HG03439 (cell line): ENCODE measurements at regions not wholly inside any gene's neighbourhood (a gene's known extent, or its start where the extent isn't known, plus 50 kb on each side); places are given as distances from the start of the nearest gene placed in this dataset.

Source experiments
- ATAC-seq: cut with Tn5 transposase; IDR thresholded peaks from one replicate; pipeline ENCODE4 v1.9.1; 2021; ENCODE audit warnings: mild to moderate bottlenecking, moderate library complexity; ENCODE audit not compliant: unreplicated experiment

GRCh38 chr11:90407350-90407749, 184.5 kb upstream of the CHORDC1 start:
- ATAC-seq, result no peak

- no peak for ATAC-seq
Measured at GRCh38 chr11:90392692-90393091, 169.8 kb upstream of the CHORDC1 start.

DNA sequence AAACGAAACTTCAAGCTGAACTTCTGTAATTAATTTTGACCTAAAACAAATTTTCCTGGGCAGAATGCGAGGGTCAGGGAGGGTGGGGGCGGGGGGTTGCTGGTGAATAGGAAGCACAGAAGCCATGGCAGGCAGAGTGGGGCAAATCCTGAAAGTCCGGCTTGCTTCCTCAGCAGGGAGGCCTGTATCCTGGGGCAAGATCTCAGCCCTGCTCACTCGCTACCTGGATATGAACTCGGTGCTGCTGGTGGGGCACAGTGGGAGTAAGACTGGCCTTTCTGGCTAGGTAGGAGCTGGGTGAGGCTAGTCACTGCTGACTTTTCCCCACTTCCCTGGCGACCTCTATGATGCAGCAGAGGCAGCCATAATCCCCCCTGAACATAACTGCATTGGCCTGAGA, 168.9 kb upstream of the CHORDC1 start:
- ATAC-seq, result no peak

DNA sequence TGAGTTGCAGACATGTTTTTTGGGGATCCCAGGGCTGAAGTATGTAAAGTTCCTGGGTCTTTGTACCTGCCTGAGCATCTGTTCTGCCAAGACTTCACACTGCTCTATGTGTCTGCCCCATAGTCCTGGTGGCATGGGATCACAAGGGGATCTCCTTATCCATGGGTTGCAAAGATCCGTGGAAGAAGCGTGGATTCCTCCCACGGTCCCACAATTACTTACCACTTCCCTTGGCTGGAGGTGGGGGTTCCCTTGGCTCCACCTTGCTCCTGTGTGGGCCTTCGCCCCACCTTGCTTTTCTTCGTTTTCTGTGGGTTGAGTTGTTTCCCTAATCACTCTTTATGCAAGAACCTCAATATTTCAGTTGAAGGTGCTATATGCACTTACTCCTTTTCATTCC, 157.4 kb upstream of the CHORDC1 start:
- no peak for ATAC-seq

DNA sequence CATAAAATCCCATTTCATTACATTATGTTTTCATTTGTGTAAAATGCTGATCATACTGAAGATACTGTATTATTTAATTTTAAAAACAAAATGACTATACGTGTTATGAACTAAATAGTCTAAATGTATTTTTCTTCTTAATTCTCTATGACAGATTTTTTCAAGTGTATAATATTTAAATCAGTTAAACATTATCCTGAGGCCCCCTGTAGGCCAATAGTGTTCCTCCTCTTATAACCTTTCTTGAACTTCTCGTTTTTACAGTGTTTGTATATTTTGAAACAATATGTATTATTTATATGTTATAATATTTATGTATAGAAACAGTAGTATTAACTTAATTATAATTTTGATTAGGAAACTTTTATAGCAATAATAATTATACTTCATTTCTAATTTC, 151.1 kb upstream of the CHORDC1 start:
- ATAC-seq, result no peak

- ATAC-seq, result no peak
Measured at GRCh38 chr11:90364527-90364926, 141.7 kb upstream of the CHORDC1 start.

DNA sequence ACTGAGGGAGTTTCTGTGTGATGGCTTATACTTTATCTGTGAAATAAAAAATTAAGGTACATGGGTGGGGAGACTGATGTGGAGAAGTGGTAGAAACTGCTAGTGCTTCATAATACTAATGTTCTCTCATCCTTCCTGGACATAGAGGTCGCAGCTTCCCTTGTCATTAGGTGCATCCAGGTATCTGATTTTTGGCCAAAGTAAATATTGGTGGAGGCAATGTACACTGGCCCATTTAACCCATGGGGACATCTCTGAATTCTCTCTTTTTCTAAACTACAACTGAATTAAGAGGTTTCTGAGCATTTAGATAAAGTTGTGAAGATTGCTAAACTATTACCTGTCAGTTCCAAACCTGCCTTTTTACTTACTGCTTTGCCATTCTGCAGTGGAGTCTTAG, 140.9 kb upstream of the CHORDC1 start:
- ATAC-seq, result no peak

- no peak for ATAC-seq
Measured at GRCh38 chr11:90355200-90355599, 132.4 kb upstream of the CHORDC1 start.

DNA sequence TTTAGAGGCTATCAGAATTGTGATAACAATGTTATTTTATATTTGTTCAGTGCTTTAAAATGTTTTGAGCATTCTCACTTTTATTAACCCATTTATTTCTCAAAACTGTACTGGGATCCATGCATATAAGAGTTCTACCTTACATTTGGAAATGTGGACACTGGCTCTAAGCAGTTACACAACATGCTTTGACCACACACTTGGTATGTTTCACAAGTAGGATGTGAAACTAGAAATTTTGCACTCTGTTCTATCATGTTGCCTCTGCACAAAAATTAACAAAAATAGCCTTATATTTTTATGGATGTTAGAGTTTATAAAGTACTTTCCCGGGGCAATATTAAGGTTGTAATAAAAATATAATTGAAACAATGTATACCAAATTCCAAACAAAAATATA, 126.9 kb upstream of the CHORDC1 start:
- no peak for ATAC-seq

DNA sequence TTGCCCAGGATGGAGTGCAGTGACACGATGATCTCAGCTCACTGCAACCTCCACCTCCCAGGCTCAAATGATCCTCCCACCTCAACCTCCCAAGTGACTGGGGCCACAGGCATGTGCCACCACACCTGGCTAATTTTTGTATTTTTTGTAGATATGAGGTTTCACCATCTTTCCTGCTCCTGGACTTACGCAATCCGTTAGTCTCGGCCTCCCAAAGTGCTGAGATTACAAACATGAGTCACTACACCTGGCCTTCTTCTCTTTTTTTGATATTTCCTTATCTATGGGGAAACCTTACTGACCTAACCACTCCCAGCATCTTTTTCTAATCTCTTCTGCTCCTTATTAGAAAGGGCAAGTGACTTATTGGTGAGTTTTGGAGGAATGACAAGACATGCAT, 121.7 kb upstream of the CHORDC1 start:
- no peak for ATAC-seq

DNA sequence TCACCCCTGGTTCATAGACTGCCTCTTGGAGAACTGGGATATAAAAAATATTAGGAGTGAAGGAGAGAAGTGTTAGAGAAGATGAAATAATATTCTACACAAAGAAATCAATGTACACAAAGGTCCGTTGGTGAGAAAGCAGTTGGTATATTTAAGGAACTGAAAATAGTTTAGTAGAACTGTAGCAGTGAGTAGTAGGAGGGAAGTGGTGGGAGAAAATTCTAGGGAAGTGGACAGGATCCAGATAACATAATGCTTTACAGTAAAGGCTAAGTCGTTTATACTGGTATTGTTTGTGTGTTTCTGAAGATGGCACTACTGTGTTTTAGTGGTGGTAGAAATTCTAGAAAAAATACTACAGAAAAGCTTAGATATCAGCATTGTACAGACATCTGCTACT, 120.8 kb upstream of the CHORDC1 start:
- no peak for ATAC-seq

GRCh38 chr11:90341986-90342385, 119.1 kb upstream of the CHORDC1 start:
- no peak for ATAC-seq

GRCh38 chr11:90332415-90332814, 109.6 kb upstream of the CHORDC1 start:
- ATAC-seq, result no peak

DNA sequence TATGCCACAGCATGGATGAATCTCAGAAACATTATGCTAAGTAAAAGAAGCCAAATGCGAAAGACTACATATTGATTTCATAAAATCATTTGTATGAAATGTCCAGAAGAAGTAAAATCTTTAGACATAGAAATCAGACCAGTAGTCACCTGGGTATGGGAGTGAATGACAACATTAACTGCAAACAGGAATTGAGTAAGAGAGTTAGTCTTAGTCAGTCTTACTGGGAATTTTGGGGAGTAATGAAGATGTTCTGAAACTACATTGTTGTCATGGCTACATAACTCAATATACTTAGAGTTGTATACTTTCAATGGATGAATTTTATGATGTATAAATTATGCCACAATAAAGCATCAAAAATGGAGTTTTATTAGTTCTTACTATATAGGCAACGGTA, 107.8 kb upstream of the CHORDC1 start:
- ATAC-seq, result no peak

DNA sequence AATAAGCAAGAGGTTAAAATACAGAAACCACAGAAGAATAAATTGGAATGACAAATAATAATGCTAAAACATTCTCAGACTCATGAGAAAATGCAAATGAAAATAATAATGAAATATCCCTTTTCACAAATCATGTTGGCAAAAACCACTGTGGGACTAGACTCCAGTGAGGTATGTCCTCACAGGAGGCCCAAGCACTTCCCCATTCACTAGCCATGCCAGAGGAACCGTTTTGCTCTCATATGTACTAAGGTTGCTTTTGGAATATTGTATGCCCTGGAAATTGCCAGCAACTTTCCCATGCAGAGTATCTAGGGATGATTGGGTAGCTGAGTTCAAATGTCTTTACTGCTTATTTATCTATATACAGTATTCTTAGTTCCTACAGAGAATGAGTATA, 106.2 kb upstream of the CHORDC1 start:
- ATAC-seq, result no peak

DNA sequence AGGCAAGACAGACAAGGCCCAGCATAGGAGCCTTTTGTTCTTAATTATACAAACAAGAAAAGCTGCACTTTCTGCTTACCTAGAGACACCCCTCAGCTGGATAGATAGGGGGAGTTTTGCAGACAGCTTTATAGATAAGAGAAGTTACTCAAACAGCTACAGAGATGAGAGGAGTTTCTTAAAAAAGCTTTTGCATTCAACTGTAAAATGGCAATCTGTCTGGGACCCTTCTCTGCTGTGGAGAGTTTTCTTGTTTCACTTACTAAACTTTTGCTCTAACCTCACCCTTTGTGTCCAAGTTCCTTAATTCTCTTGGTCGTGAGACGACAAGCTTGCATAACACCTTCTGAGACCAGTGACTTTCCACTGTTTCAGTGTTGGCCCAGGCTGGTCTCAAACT, 103.8 kb upstream of the CHORDC1 start:
- ATAC-seq, result no peak

DNA sequence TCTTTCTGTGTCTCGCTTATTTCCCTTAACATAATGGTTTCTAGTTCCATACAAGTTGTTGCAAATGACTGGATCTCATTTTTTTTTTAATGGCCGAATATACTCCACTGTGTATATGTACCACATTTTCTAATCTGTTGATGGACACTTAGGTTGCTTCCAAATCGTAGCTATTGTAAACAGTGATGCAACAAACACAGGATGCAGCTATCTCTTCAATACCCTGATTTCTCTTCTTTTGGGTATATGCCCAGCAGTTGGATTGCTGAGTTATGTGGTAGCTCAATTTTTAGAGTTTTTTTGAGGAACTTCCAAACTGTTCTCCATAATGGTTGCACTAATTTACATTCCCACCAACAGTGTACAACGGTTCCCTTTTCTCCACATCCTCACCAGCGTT, 100.4 kb upstream of the CHORDC1 start:
- ATAC-seq, result no peak

GRCh38 chr11:90321018-90321417, 98.2 kb upstream of the CHORDC1 start:
- ATAC-seq, result no peak

- ATAC-seq, result no peak
Measured at GRCh38 chr11:90318651-90319050, 95.8 kb upstream of the CHORDC1 start.

DNA sequence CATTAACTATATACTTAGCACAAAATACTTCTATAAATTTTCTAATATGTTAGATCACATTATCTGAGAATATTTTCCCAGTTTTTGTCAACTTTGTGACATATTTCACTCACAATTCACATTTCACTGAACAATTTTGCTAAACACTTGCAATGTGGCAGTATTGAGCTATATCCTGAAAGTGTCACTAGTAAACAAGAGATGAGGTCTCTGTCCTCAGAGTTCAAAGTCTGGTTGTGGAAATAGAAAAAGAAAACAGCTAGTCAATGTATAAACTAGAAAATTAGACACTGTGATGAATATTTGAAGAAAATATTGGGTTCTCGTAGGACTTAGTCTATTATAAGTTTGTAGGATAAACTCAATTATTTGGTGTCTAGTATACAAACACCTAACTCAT, 87.4 kb upstream of the CHORDC1 start:
- no peak for ATAC-seq

GRCh38 chr11:90309693-90310092, 86.8 kb upstream of the CHORDC1 start:
- no peak for ATAC-seq

- no peak for ATAC-seq
Measured at GRCh38 chr11:90294526-90294925, 71.7 kb upstream of the CHORDC1 start.

DNA sequence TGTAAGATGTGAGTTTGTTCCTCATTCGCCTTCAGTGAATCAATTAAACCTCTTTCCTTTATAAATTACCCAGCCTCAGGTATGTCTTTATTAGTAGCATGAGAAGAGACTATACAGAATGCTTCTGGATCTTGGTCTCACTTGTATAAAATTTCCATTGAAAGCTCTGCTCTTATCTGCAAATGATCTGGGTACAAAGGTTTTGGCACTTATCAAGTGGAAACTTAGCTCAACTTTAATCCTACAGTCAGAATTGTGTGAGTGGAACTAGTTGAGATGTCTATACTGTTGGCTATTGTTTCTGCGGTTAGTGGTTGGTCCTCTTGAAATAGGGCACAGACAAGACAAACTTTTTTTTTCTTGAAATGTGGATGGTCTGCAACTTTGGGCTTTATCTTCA, 71.2 kb upstream of the CHORDC1 start:
- ATAC-seq, result no peak

DNA sequence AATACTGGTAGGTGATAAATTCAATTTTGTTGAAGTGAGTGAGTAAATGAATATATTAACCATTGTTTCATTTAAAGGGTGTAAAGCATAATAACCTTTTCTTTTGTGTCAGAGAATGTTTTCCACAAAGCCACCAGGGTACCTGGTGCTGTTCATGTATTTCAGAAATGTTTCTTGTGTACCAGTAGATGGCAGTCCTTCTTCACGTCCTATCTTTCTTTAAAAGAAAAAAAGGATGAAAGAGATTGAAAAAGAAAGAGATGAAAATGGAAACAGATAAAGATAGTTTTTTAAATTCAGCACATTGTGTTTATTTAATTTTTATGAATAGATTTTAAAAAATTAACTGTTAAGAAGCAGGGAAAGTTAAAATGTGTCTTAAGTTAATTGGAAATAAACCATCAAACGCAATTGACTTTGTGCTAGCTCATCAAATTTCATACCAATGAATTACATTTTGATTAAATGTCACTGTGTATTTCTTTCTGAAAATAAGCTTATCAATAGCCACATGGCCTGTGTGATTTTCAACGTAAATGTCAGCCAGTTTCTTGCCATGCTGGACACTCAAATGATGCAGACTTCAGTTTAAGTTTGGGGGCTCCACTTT, 65.5 kb upstream of the CHORDC1 start:
- peak; percentile 53 for ATAC-seq
